GM12892 (cell line): ENCODE measurements at regions not wholly inside any gene's neighbourhood (a gene's known extent, or its start where the extent isn't known, plus 50 kb on each side); places are given as distances from the start of the nearest gene placed in this dataset.

ENCODE experiments used
- POLR2A ChIP-seq: IDR thresholded peaks from 2 replicates; pipeline ENCODE4 v1.6.1; 2011; ENCODE audit warnings: low read depth, low read length, control low read depth
- POLR2AphosphoS5 ChIP-seq: IDR thresholded peaks from 2 replicates; pipeline ENCODE4 v1.6.1; 2011; ENCODE audit warnings: low read depth, low read length, control low read depth
- TAF1 ChIP-seq: IDR thresholded peaks from 2 replicates; pipeline ENCODE4 v1.6.1; 2011; ENCODE audit warnings: low read depth, mild to moderate bottlenecking, control low read depth, low read length, borderline replicate concordance

DNA sequence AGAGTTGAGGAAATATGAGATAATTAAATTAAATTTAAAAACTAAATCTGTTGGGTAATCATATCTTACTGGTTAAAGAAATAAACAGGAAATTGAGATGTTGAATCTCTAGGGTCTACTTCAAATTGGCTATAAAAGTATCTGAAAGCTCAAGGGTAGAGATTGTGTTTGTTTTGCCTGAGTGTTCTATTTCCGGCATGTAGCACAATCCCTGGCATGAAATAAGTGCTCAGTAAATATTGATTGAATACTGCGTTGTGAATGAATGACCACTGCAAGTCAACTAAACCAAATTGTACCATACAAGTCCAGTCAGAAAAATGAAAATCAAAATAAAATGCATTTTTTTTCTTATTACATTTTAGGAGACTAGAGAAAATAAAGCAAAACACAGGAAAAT is 709.8 kb downstream of the EPM2A start:
- no peak for TF ChIP-seq POLR2A
- no peak for TF ChIP-seq TAF1
- no peak for TF ChIP-seq POLR2AphosphoS5
